ENCODE measurements at regions not wholly inside any gene's neighbourhood (a gene's known extent, or its start where the extent isn't known, plus 50 kb on each side); places are given as distances from the start of the nearest gene placed in this dataset.
"Not testable (repeated sequence)": the region's sequence is repeated elsewhere in the genome, so short reads cannot be mapped to it uniquely, and the experiment has no call there.

GRCh38 chr2:87494846-87495245 lies 253.0 kb upstream of the PLGLB2 start:
- DNase-seq: not testable (repeated sequence)

GRCh38 chr2:87495455-87495854 lies 252.4 kb upstream of the PLGLB2 start:
- DNase-seq: not testable (repeated sequence)

DNA sequence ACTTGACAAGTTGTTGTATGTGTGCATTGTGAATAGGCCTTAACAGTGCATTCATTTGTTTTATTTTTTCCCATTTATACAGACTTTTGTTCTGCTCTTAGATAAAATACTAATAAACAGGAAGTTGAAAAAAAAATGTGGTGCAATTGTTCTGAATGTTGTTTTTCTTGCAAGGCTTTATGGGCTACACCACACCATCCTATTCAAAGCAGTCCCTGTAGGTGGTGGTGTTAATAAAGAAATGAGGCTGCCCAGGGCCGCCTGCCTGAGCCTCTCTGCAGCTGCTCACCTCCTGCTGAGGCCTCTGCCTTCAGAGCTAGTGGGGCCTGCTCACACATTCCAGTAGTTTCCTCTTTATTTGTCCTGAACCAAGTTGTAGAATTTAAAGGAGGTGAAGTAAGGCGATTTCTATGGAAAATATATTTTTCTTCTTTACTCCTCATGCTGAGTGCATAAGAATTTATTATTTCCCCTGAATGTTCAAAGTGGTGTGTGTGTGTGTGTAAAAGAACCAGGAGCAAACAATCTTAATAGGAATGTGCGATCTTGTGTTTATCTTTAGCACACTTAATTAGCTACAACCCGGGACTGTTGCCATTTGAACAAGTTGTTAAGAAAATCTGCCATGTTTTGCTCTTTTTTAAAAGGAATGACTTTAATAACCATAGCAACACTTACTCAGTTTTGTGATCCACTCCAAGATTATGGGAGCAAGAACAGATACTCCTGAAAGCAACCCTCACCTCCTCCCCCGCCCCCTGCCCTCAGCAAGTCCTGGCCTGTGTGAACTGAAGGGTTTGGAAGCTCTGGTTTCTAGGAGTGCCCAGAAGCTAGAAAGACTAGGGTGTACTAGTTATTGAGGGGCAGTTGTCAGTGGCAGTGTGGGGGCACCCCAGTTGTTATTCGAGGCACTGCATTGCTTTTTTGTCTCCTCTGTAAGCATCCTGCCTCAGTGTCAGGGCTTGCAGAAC lies 251.6 kb upstream of the PLGLB2 start:
- peak; percentile 38 for DNase-seq

DNA sequence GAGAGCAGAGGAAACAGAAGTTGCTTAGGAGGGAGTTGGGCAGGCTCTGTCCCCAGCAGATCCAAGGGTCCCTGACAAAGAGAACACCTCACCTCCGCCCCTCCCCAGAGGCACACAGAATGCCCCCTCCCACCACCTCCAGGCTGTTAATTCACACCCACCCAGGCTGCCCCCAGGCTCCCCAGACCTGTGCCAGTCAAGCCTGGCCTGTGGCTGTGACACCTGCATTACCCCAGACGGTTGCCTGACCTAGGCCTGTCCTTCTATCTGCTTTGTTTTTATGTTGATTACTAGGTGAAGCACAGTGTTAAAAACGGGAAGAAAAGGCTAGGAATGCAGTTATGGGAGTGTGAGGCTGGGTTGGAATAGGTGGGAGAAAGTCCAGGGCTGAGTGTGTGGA lies 250.8 kb upstream of the PLGLB2 start:
- not testable (repeated sequence) for DNase-seq

GRCh38 chr2:87497700-87498099 lies 250.2 kb upstream of the PLGLB2 start:
- not testable (repeated sequence) for DNase-seq

- not testable (repeated sequence) for DNase-seq
Measured at GRCh38 chr2:87498169-87498853, 249.6 kb upstream of the PLGLB2 start.

DNA sequence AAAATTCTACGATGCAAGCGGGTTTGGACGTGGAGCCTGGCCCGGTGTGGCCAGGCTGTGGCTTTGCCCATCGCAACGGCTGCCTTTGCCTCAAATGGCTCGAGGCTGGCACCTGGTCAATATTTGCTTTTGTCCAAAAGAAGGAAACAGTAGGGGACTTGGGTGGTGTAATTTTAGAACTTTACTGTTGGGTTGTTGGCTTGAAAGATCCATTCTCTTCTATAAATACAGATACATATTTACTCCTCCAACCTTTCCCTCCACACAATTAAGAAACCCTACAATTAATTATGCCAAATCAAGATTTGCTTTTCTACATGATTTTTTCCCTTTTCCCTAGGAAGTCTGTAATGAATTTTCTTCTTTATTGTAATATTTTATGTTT lies 249.0 kb upstream of the PLGLB2 start:
- not testable (repeated sequence) for DNase-seq

DNA sequence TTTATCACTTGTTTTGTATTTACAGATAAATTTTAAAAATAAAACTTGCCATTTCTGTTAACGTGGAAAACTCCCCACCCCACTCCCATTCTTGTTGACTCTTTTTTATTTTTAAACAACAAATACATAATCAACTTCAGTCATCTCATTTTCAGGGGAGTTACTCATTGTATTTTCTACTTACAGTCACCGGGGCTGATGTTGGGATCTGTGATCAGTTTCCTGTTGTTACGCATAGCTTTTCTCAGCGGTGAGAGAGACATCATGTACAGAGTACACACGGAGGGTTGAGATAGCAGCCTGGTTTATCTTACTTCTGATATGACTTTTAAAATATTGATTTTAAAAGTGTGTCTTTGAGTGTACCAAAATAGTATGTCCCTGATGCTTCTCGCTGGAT lies 248.0 kb upstream of the PLGLB2 start:
- not testable (repeated sequence) for DNase-seq

- DNase-seq: not testable (repeated sequence)
Measured at GRCh38 chr2:87500421-87500820, 247.5 kb upstream of the PLGLB2 start.

- not testable (repeated sequence) for DNase-seq
Measured at GRCh38 chr2:87500951-87501350, 246.9 kb upstream of the PLGLB2 start.

- not testable (repeated sequence) for DNase-seq
Measured at GRCh38 chr2:87502948-87503347, 244.9 kb upstream of the PLGLB2 start.

DNA sequence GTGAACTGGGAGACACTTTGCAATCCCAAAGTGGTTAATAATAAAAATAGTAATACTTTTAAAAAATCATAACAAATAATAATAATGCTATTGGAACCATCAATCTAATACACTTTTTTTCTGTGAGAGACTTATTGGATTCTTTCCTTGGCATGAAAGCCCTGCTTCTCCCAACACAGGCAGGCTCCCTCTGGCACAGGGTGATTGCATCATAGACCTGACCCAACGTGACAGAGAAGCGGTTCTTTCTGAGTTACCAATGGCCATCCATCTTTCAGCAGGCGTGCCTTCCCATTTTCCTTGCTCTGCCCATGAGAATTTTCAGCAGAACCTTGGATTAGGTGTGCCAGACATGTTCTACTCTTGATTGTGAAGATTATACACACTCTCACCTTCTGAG lies 242.6 kb upstream of the PLGLB2 start:
- DNase-seq: not testable (repeated sequence)

GRCh38 chr2:87505909-87506308 lies 242.0 kb upstream of the PLGLB2 start:
- not testable (repeated sequence) for DNase-seq

GRCh38 chr2:87507378-87508348 lies 240.2 kb upstream of the PLGLB2 start:
- not testable (repeated sequence) for DNase-seq

DNA sequence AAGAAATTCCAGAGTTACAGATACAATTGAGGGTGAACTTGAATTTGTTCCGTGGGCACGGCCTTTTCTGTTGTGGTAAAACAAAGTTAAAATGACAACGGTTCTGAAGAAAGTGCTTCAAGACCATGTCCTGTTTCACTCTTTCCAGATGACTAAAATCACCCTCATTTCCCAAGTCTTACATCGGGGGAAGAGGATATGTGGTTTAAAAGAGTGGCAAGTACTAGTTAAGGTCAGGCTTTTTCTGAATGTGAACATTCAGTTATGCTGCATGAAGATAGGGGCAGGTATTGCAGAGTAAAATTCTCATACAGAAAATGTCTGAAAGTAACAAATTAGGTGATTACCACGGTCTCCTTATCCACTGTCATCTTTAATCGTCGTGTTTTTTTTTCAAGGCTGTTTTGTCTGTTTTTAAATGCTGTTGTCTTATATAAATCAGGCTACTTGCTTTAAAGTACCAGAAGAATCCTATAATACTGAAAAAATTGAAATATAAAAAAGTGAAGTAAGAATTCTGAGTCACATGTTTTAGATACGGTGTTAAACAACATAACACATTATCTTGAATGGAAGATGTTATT lies 236.6 kb upstream of the PLGLB2 start:
- DNase-seq: not testable (repeated sequence)

DNA sequence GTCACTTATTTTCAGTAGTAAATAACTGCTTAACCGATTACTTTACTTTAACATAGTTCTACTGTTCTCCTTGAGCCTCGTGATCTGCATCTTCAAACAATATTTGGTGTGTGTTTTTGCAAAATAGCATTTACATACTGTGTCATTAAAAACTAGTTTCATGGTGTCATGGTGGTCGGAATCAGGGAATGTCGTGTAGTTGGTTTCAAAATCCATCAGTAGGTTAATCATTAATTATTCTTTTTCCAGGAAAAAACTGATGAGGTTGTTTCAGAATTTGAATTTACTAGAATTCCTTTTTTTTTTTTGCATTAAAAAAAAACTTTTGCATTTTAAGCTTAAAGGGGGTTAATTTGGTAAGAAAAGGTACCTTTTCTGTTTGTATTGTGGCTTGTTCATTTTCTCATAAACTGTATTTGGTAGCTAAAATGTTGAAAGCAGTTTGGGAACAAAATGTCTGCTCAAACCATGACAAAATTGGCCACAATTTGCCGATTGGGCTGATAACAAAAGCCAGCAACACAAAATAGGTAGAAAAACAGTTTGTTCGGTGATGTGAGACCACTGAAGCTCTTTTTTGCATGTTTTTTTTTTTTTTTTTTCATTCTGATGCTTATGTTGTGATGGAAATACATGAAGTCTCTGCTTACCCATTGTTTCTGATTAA lies 234.9 kb upstream of the PLGLB2 start:
- DNase-seq: not testable (repeated sequence)

GRCh38 chr2:87514034-87514433 lies 233.9 kb upstream of the PLGLB2 start:
- DNase-seq: not testable (repeated sequence)

- not testable (repeated sequence) for DNase-seq
Measured at GRCh38 chr2:87514515-87514914, 233.4 kb upstream of the PLGLB2 start.

GRCh38 chr2:87515226-87515625 lies 232.7 kb upstream of the PLGLB2 start:
- DNase-seq: not testable (repeated sequence)

DNA sequence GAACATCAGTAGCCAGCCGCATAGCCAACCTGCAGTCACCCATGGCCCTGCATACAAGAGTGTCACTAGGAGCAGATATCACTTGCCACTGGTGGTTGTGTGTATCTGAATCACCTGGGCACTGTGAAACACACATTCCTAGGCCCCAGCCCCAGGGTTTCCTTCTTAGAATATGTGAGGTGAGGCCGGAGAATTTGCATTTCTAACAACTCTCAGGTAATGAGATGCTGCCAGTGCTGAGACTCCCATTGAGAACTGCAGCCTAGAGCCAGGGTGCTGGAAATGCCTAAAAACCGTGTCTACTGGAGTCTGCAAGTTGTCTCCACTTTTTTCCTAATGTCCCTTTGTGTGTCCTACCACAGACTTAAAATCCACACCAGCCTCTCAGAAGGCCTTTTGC lies 232.0 kb upstream of the PLGLB2 start:
- not testable (repeated sequence) for DNase-seq

DNA sequence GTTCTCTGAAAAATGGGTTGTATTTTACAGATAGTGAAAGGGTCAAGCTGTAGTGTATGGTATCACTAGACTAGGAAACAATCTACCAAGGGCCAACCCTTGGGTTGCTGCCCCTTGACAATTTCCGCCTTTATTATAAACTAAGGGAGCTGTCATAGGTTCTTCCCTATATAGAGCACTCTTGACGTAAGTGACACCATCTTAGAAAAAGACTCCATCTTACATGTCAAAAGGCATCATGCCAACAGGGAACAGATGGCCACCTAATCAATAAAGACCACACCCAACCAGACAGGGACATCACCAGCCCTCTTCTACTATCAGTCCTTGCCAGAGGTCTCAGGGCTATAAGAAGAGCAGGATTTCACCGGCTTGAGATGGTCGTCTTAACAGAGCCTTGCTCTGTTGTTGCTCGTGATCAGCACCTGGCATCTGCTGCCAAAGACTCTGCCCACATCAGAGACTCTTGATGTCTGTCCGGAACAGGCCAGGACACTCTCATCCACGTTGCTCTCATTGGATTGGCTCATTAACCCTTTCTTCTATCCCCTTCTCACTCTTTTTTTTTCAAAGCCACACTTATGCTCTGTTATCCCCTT lies 231.4 kb upstream of the PLGLB2 start:
- not testable (repeated sequence) for DNase-seq

All from fibroblast of skin of scalp (primary cell).